ENCODE measurements at regions not wholly inside any gene's neighbourhood (a gene's known extent, or its start where the extent isn't known, plus 50 kb on each side); places are given as distances from the start of the nearest gene placed in this dataset.

- Histone ChIP-seq H3K9ac (ENCODE audit: low read depth in 1 of 3, low read length in 3 of 3) (no peak overlapping the region), H3K36me3 (ENCODE audit: control insufficient read depth in 3 of 3, insufficient read depth in 3 of 3, low read length in 3 of 3) (no peaks in the 10 kb centered on the region), H3K27ac (ENCODE audit: low read depth, low read length) (no peak overlapping the region), H3K9me3 (ENCODE audit: control insufficient read depth in 3 of 3, low read length in 3 of 3) (no peaks in the 10 kb centered on the region), H3K4me1 (ENCODE audit: control insufficient read depth in 3 of 3, insufficient read depth in 3 of 3, low read length in 3 of 3) (no peaks in the 10 kb centered on the region), H3K4me3 (ENCODE audit: low read length in 3 of 3) (no peak overlapping the region), H3K27me3 (ENCODE audit: control insufficient read depth in 3 of 3, insufficient read depth in 3 of 3, low read length in 3 of 3) (no peaks in the 10 kb centered on the region)
Measured at GRCh38 chr10:58930500-58930899, 245.9 kb upstream of the PHYHIPL start.

GRCh38 chr10:58932126-58932525 lies 244.3 kb upstream of the PHYHIPL start:
- Histone ChIP-seq H3K9ac (ENCODE audit: low read depth in 1 of 3, low read length in 3 of 3) (no peak overlapping the region), H3K36me3 (ENCODE audit: control insufficient read depth in 3 of 3, insufficient read depth in 3 of 3, low read length in 3 of 3) (no peaks in the 10 kb centered on the region), H3K27me3 (ENCODE audit: control insufficient read depth in 3 of 3, insufficient read depth in 3 of 3, low read length in 3 of 3) (no peaks in the 10 kb centered on the region), H3K9me3 (ENCODE audit: control insufficient read depth in 3 of 3, low read length in 3 of 3) (no peaks in the 10 kb centered on the region), H3K4me3 (ENCODE audit: low read length in 3 of 3) (no peak overlapping the region), H3K4me1 (ENCODE audit: control insufficient read depth in 3 of 3, insufficient read depth in 3 of 3, low read length in 3 of 3) (no peaks in the 10 kb centered on the region), H3K27ac (ENCODE audit: low read depth, low read length) (no peak overlapping the region)

- H3K4me1 ChIP-seq (ENCODE audit: control insufficient read depth in 3 of 3, insufficient read depth in 3 of 3, low read length in 3 of 3): no peaks in the 10 kb centered on the region
- H3K27ac ChIP-seq (ENCODE audit: low read depth, low read length): no peak overlapping the region
- no peaks in the 10 kb centered on the region for H3K36me3 ChIP-seq (ENCODE audit: control insufficient read depth in 3 of 3, insufficient read depth in 3 of 3, low read length in 3 of 3)
- no peaks in the 10 kb centered on the region for H3K27me3 ChIP-seq (ENCODE audit: control insufficient read depth in 3 of 3, insufficient read depth in 3 of 3, low read length in 3 of 3)
- H3K4me3 ChIP-seq (ENCODE audit: low read length in 3 of 3): no peak overlapping the region
- H3K9me3 ChIP-seq (ENCODE audit: control insufficient read depth in 3 of 3, low read length in 3 of 3): no peaks in the 10 kb centered on the region
- H3K9ac ChIP-seq (ENCODE audit: low read depth in 1 of 3, low read length in 3 of 3): no peak overlapping the region
Measured at GRCh38 chr10:58932577-58933314, 243.7 kb upstream of the PHYHIPL start.

- H3K9me3 ChIP-seq (ENCODE audit: control insufficient read depth in 3 of 3, low read length in 3 of 3): no peaks in the 10 kb centered on the region
- no peak overlapping the region for H3K4me3 ChIP-seq (ENCODE audit: low read length in 3 of 3)
- H3K9ac ChIP-seq (ENCODE audit: low read depth in 1 of 3, low read length in 3 of 3): no peak overlapping the region
- no peaks in the 10 kb centered on the region for H3K36me3 ChIP-seq (ENCODE audit: control insufficient read depth in 3 of 3, insufficient read depth in 3 of 3, low read length in 3 of 3)
- no peak overlapping the region for H3K27ac ChIP-seq (ENCODE audit: low read depth, low read length)
- H3K27me3 ChIP-seq (ENCODE audit: control insufficient read depth in 3 of 3, insufficient read depth in 3 of 3, low read length in 3 of 3): no peaks in the 10 kb centered on the region
- H3K4me1 ChIP-seq (ENCODE audit: control insufficient read depth in 3 of 3, insufficient read depth in 3 of 3, low read length in 3 of 3): no peaks in the 10 kb centered on the region
Measured at GRCh38 chr10:58936364-58936763, 240.1 kb upstream of the PHYHIPL start.

- Histone ChIP-seq H3K4me1 (ENCODE audit: control insufficient read depth in 3 of 3, insufficient read depth in 3 of 3, low read length in 3 of 3) (no peaks in the 10 kb centered on the region), H3K27me3 (ENCODE audit: control insufficient read depth in 3 of 3, insufficient read depth in 3 of 3, low read length in 3 of 3) (no peaks in the 10 kb centered on the region), H3K9me3 (ENCODE audit: control insufficient read depth in 3 of 3, low read length in 3 of 3) (no peaks in the 10 kb centered on the region), H3K4me3 (ENCODE audit: low read length in 3 of 3) (no peak overlapping the region), H3K9ac (ENCODE audit: low read depth in 1 of 3, low read length in 3 of 3) (no peak overlapping the region), H3K36me3 (ENCODE audit: control insufficient read depth in 3 of 3, insufficient read depth in 3 of 3, low read length in 3 of 3) (no peaks in the 10 kb centered on the region), H3K27ac (ENCODE audit: low read depth, low read length) (no peak overlapping the region)
Measured at GRCh38 chr10:58937423-58937822, 239.0 kb upstream of the PHYHIPL start.

GRCh38 chr10:58942724-58943123 lies 233.7 kb upstream of the PHYHIPL start:
- Histone ChIP-seq H3K27ac (ENCODE audit: low read depth, low read length) (no peak overlapping the region), H3K36me3 (ENCODE audit: control insufficient read depth in 3 of 3, insufficient read depth in 3 of 3, low read length in 3 of 3) (no peaks in the 10 kb centered on the region), H3K9ac (ENCODE audit: low read depth in 1 of 3, low read length in 3 of 3) (no peak overlapping the region), H3K4me3 (ENCODE audit: low read length in 3 of 3) (no peak overlapping the region), H3K27me3 (ENCODE audit: control insufficient read depth in 3 of 3, insufficient read depth in 3 of 3, low read length in 3 of 3) (no peaks in the 10 kb centered on the region), H3K4me1 (ENCODE audit: control insufficient read depth in 3 of 3, insufficient read depth in 3 of 3, low read length in 3 of 3) (peaks cover 0 to 4% (median 0%) of the 10 kb centered on the region in 3 donors), H3K9me3 (ENCODE audit: control insufficient read depth in 3 of 3, low read length in 3 of 3) (no peaks in the 10 kb centered on the region)

GRCh38 chr10:58943256-58943890 lies 233.1 kb upstream of the PHYHIPL start:
- Histone ChIP-seq H3K9me3 (ENCODE audit: control insufficient read depth in 3 of 3, low read length in 3 of 3) (no peaks in the 10 kb centered on the region), H3K9ac (ENCODE audit: low read depth in 1 of 3, low read length in 3 of 3) (no peak overlapping the region), H3K4me1 (ENCODE audit: control insufficient read depth in 3 of 3, insufficient read depth in 3 of 3, low read length in 3 of 3) (peaks cover 0 to 4% (median 0%) of the 10 kb centered on the region in 3 donors), H3K27me3 (ENCODE audit: control insufficient read depth in 3 of 3, insufficient read depth in 3 of 3, low read length in 3 of 3) (no peaks in the 10 kb centered on the region), H3K36me3 (ENCODE audit: control insufficient read depth in 3 of 3, insufficient read depth in 3 of 3, low read length in 3 of 3) (no peaks in the 10 kb centered on the region), H3K4me3 (ENCODE audit: low read length in 3 of 3) (no peak overlapping the region), H3K27ac (ENCODE audit: low read depth, low read length) (no peak overlapping the region)

GRCh38 chr10:58943960-58944359 lies 232.5 kb upstream of the PHYHIPL start:
- Histone ChIP-seq H3K36me3 (ENCODE audit: control insufficient read depth in 3 of 3, insufficient read depth in 3 of 3, low read length in 3 of 3) (no peaks in the 10 kb centered on the region), H3K9ac (ENCODE audit: low read depth in 1 of 3, low read length in 3 of 3) (no peak overlapping the region), H3K27me3 (ENCODE audit: control insufficient read depth in 3 of 3, insufficient read depth in 3 of 3, low read length in 3 of 3) (no peaks in the 10 kb centered on the region), H3K27ac (ENCODE audit: low read depth, low read length) (no peak overlapping the region), H3K4me3 (ENCODE audit: low read length in 3 of 3) (no peak overlapping the region), H3K9me3 (ENCODE audit: control insufficient read depth in 3 of 3, low read length in 3 of 3) (no peaks in the 10 kb centered on the region), H3K4me1 (ENCODE audit: control insufficient read depth in 3 of 3, insufficient read depth in 3 of 3, low read length in 3 of 3) (peaks cover 0 to 4% (median 0%) of the 10 kb centered on the region in 3 donors)

- Histone ChIP-seq H3K27ac (ENCODE audit: low read depth, low read length) (no peak overlapping the region), H3K9me3 (ENCODE audit: control insufficient read depth in 3 of 3, low read length in 3 of 3) (no peaks in the 10 kb centered on the region), H3K27me3 (ENCODE audit: control insufficient read depth in 3 of 3, insufficient read depth in 3 of 3, low read length in 3 of 3) (no peaks in the 10 kb centered on the region), H3K4me3 (ENCODE audit: low read length in 3 of 3) (no peak overlapping the region), H3K9ac (ENCODE audit: low read depth in 1 of 3, low read length in 3 of 3) (no peak overlapping the region), H3K36me3 (ENCODE audit: control insufficient read depth in 3 of 3, insufficient read depth in 3 of 3, low read length in 3 of 3) (no peaks in the 10 kb centered on the region), H3K4me1 (ENCODE audit: control insufficient read depth in 3 of 3, insufficient read depth in 3 of 3, low read length in 3 of 3) (peaks cover 0 to 6% (median 4%) of the 10 kb centered on the region in 3 donors)
Measured at GRCh38 chr10:58948303-58948702, 228.1 kb upstream of the PHYHIPL start.

- no peaks in the 10 kb centered on the region for H3K9me3 ChIP-seq (ENCODE audit: control insufficient read depth in 3 of 3, low read length in 3 of 3)
- H3K9ac ChIP-seq (ENCODE audit: low read depth in 1 of 3, low read length in 3 of 3): no peak overlapping the region
- H3K27me3 ChIP-seq (ENCODE audit: control insufficient read depth in 3 of 3, insufficient read depth in 3 of 3, low read length in 3 of 3): no peaks in the 10 kb centered on the region
- peaks cover 0 to 6% (median 0%) of the 10 kb centered on the region in 3 donors for H3K4me1 ChIP-seq (ENCODE audit: control insufficient read depth in 3 of 3, insufficient read depth in 3 of 3, low read length in 3 of 3)
- H3K36me3 ChIP-seq (ENCODE audit: control insufficient read depth in 3 of 3, insufficient read depth in 3 of 3, low read length in 3 of 3): no peaks in the 10 kb centered on the region
- no peak overlapping the region for H3K4me3 ChIP-seq (ENCODE audit: low read length in 3 of 3)
- H3K27ac ChIP-seq (ENCODE audit: low read depth, low read length): peak overlapping the region; percentile 43
Measured at GRCh38 chr10:58950618-58951017, 225.8 kb upstream of the PHYHIPL start.

All from skeletal muscle tissue (tissue), 3 donors.